CD14-positive monocyte (primary cell): ENCODE measurements at regions not wholly inside any gene's neighbourhood (a gene's known extent, or its start where the extent isn't known, plus 50 kb on each side); places are given as distances from the start of the nearest gene placed in this dataset.

Source experiments
- DNase-seq, 3 donors: peaks; one replicate each; pipeline ENCODE4 v3.0.0-alpha.2; 2011 to 2022
- H2AFZ ChIP-seq: 2 replicates; pipeline ENCODE4 v1.6.0; 2012; ENCODE audit warnings: mild to moderate bottlenecking, low read depth, low read length, inconsistent platforms; ENCODE audit not compliant: insufficient read depth, poor library complexity, severe bottlenecking
- H3K27ac ChIP-seq, 2 donors: 1 replicate in 1 of 2; 2 replicates in 1 of 2; pipeline ENCODE4 v1.5.1; 2012 to 2013; ENCODE audit warnings: low read length in 2 of 2, control low read depth in 1 of 2, inconsistent platforms in 1 of 2, low read depth in 1 of 2, mild to moderate bottlenecking in 1 of 2
- H3K27me3 ChIP-seq, 2 donors: one replicate each; pipeline versions ENCODE4 v1.6.0 to v1.6.1; 2011 to 2013; ENCODE audit warnings: low read length in 2 of 2; ENCODE audit not compliant: control insufficient read depth in 2 of 2, insufficient read depth in 2 of 2
- H3K36me3 ChIP-seq, 2 donors: replicated peaks in 1 of 2; 1 replicate in 1 of 2; 2 replicates in 1 of 2; pipeline versions ENCODE4 v1.5.1 to v1.6.1; 2012 to 2013; ENCODE audit warnings: low read length in 2 of 2, control low read depth in 1 of 2, inconsistent platforms in 1 of 2, mild to moderate bottlenecking in 1 of 2; ENCODE audit not compliant: insufficient read depth in 2 of 2, control insufficient read depth in 1 of 2
- H3K4me1 ChIP-seq, 2 donors: 1 replicate in 1 of 2; 2 replicates in 1 of 2; pipeline versions ENCODE4 v1.5.1 to v1.6.1; 2012 to 2013; ENCODE audit warnings: low read length in 2 of 2, control low read depth in 1 of 2, inconsistent platforms in 1 of 2, mild to moderate bottlenecking in 1 of 2, moderate library complexity in 1 of 2; ENCODE audit not compliant: insufficient read depth in 2 of 2, control insufficient read depth in 1 of 2
- H3K4me2 ChIP-seq: replicated peaks from 2 replicates; pipeline ENCODE3; 2012; ENCODE audit warnings: low read length, moderate library complexity, mild to moderate bottlenecking; ENCODE audit not compliant: poor library complexity, severe bottlenecking; ENCODE audit errors: extremely low read depth
- H3K4me3 ChIP-seq, 3 experiments: fragments of 200-600 bp in 1 of 3; sonication (generic) in 1 of 3; replicated peaks in 1 of 3; 1 replicate in 2 of 3; 2 replicates in 1 of 3; pipeline ENCODE4 v1.5.1; 2011 to 2013; ENCODE audit warnings: low read length in 3 of 3, mild to moderate bottlenecking in 3 of 3, control low read depth in 2 of 3, low read depth in 2 of 3, inconsistent platforms in 1 of 3, moderate library complexity in 1 of 3
- H3K79me2 ChIP-seq: 2 replicates; pipeline ENCODE4 v1.6.0; 2012; ENCODE audit warnings: mild to moderate bottlenecking, control low read depth, inconsistent platforms, low read length, moderate library complexity; ENCODE audit not compliant: insufficient read depth
- H3K9ac ChIP-seq: 2 replicates; pipeline ENCODE4 v1.6.0; 2017; ENCODE audit warnings: low read length, mild to moderate bottlenecking; ENCODE audit not compliant: insufficient read depth, poor library complexity, severe bottlenecking
- H3K9me3 ChIP-seq, 2 donors: replicated peaks in 1 of 2; 1 replicate in 1 of 2; 2 replicates in 1 of 2; pipeline versions ENCODE4 v1.5.1 to v1.6.1; 2012 to 2013; ENCODE audit warnings: low read length in 2 of 2, control low read depth in 1 of 2; ENCODE audit not compliant: control insufficient read depth in 1 of 2, insufficient read depth in 1 of 2
- H4K20me1 ChIP-seq: 2 replicates; pipeline ENCODE4 v1.6.0; 2012; ENCODE audit warnings: mild to moderate bottlenecking, low read length, control low read depth, moderate library complexity; ENCODE audit not compliant: insufficient read depth
- H3K27ac Mint-ChIP-seq, 7 donors: one replicate each; pipeline ENCODE4 v1.8.0; 2020; ENCODE audit warnings: mild to moderate bottlenecking in 7 of 7, mixed read lengths in 7 of 7, moderate library complexity in 6 of 7, inconsistent platforms in 2 of 7
- H3K27me3 Mint-ChIP-seq, 3 donors: one replicate each; pipeline ENCODE4 v1.8.0; 2021 to 2022; ENCODE audit warnings: low read depth in 3 of 3, mild to moderate bottlenecking in 3 of 3, mixed read lengths in 3 of 3, moderate library complexity in 3 of 3, inconsistent platforms in 1 of 3
- H3K36me3 Mint-ChIP-seq, 2 donors: one replicate each; pipeline ENCODE4 v1.8.0; 2020; ENCODE audit warnings: mixed read lengths in 2 of 2, inconsistent platforms in 1 of 2, mild to moderate bottlenecking in 1 of 2
- H3K4me1 Mint-ChIP-seq: one replicate; pipeline ENCODE4 v1.8.0; 2020; ENCODE audit warnings: mild to moderate bottlenecking, mixed read lengths
- H3K4me3 Mint-ChIP-seq, 2 donors: one replicate each; pipeline ENCODE4 v1.8.0; 2020; ENCODE audit warnings: mild to moderate bottlenecking in 2 of 2, mixed read lengths in 2 of 2, moderate library complexity in 1 of 2
- H3K9me3 Mint-ChIP-seq, 7 donors: one replicate each; pipeline ENCODE4 v1.8.0; 2020 to 2022; ENCODE audit warnings: mixed read lengths in 7 of 7, mild to moderate bottlenecking in 6 of 7, moderate library complexity in 6 of 7, inconsistent platforms in 2 of 7
- CTCF ChIP-seq: fragments of 200-600 bp; IDR thresholded peaks from one replicate; pipeline ENCODE4 v1.8.0; 2022; ENCODE audit warnings: antibody characterized with exemption, mild to moderate bottlenecking
- WGBS: methylation state at CpG from one replicate; pipeline ENCODE4 v1.1.5; 2013; ENCODE audit warnings: missing lambda C conversion rate; ENCODE audit not compliant: insufficient coverage; 5-methylcytosine and 5-hydroxymethylcytosine counted together
- intact Hi-C, 2 donors: fragments of 100-400 bp; cut with micrococcal nuclease; formaldehyde crosslinking; loops; one replicate each; pipeline versions ENCODE4 v1.15.0 to v1.15.1; 2023

DNA sequence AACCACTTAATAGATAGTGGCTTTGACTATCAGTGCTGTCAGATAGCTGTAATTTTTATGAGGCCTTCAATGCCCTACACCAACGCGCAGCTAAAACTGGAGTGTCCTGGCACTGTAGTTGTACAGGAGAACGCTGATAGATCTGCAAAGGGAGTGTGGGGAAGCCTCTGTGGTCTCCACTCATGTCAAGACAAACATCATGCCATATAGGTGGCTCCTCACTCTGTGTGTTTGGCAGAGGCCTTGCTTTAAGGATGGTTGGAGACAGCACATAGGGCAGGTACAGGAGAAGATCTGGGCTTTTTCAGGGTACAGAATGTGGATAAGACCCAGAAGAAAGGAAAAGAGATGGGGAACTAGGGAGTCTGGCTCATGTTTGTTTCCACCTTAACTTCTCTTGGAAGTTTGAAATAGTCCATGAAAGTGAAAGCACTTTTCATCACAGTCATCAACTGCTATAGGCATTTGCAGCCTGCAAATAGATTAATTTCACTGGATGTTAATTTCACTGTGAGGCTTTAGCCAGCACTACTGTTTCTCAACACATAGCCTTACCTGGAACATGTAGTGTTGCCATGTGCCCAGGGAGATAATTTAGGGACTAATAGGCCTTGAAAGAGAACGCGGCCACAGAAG lies 425.8 kb upstream of the TBL1XR1 start:
- intact Hi-C loops = no loop called here

More for the DNA sequence above, 425.8 kb upstream of the TBL1XR1 start:
- Histone ChIP-seq H3K4me3 (no peak overlapping the region), H3K27ac (no peak overlapping the region), H3K4me2 (no peak overlapping the region), H2AFZ (no peak overlapping the region), H3K36me3 (no peaks in the 10 kb centered on the region), H3K9ac (no peak overlapping the region), H3K79me2 (no peaks in the 10 kb centered on the region), H3K9me3 (peaks cover 0 to 3% of the 10 kb centered on the region in 2 donors), H4K20me1 (no peaks in the 10 kb centered on the region), H3K27me3 (no peaks in the 10 kb centered on the region), H3K4me1 (no peaks in the 10 kb centered on the region)
- peaks cover 0 to 7% (median 0%) of the 10 kb centered on the region in 3 donors for H3K27me3 Mint-ChIP-seq
- peaks cover 9% of the 10 kb centered on the region for H3K4me1 Mint-ChIP-seq
- H3K36me3 Mint-ChIP-seq = no peaks in the 10 kb centered on the region
- no peak overlapping the region for H3K4me3 Mint-ChIP-seq
- DNase-seq = no peak
- WGBS = no CpG with 5 or more reads among the region's 5 CpGs
- peaks cover 0 to 13% (median 4%) of the 10 kb centered on the region in 7 donors for H3K9me3 Mint-ChIP-seq
- no peak for TF ChIP-seq CTCF
- H3K27ac Mint-ChIP-seq = no peak overlapping the region
